ENCODE measurements at regions not wholly inside any gene's neighbourhood (a gene's known extent, or its start where the extent isn't known, plus 50 kb on each side); places are given as distances from the start of the nearest gene placed in this dataset.

GRCh38 chr1:4422504-4423289 lies 231.7 kb upstream of the AJAP1 start:
- DNase-seq (ENCODE audit: low spot score) = no peak

GRCh38 chr1:4424254-4424653 lies 230.2 kb upstream of the AJAP1 start:
- no peak for DNase-seq (ENCODE audit: low spot score)

GRCh38 chr1:4424766-4425165 lies 229.6 kb upstream of the AJAP1 start:
- DNase-seq (ENCODE audit: low spot score) = no peak

GRCh38 chr1:4425892-4426291 lies 228.5 kb upstream of the AJAP1 start:
- no peak for DNase-seq (ENCODE audit: low spot score)

GRCh38 chr1:4428711-4429110 lies 225.7 kb upstream of the AJAP1 start:
- no peak for DNase-seq (ENCODE audit: low spot score)

GRCh38 chr1:4430406-4431365 lies 223.7 kb upstream of the AJAP1 start:
- no peak for DNase-seq (ENCODE audit: low spot score)

- DNase-seq (ENCODE audit: low spot score) = no peak
Measured at GRCh38 chr1:4431491-4431890, 222.9 kb upstream of the AJAP1 start.

GRCh38 chr1:4433075-4433474 lies 221.3 kb upstream of the AJAP1 start:
- DNase-seq (ENCODE audit: low spot score) = no peak

- no peak for DNase-seq (ENCODE audit: low spot score)
Measured at GRCh38 chr1:4444086-4444485, 210.3 kb upstream of the AJAP1 start.

- no peak for DNase-seq (ENCODE audit: low spot score)
Measured at GRCh38 chr1:4447778-4448420, 206.5 kb upstream of the AJAP1 start.

GRCh38 chr1:4449972-4450371 lies 204.4 kb upstream of the AJAP1 start:
- DNase-seq (ENCODE audit: low spot score) = no peak

GRCh38 chr1:4452701-4453100 lies 201.7 kb upstream of the AJAP1 start:
- no peak for DNase-seq (ENCODE audit: low spot score)

GRCh38 chr1:4460052-4460451 lies 194.4 kb upstream of the AJAP1 start:
- no peak for DNase-seq (ENCODE audit: low spot score)

- DNase-seq (ENCODE audit: low spot score) = no peak
Measured at GRCh38 chr1:4460651-4461050, 193.8 kb upstream of the AJAP1 start.

- no peak for DNase-seq (ENCODE audit: low spot score)
Measured at GRCh38 chr1:4461726-4462290, 192.6 kb upstream of the AJAP1 start.

- DNase-seq (ENCODE audit: low spot score) = no peak
Measured at GRCh38 chr1:4462831-4463484, 191.5 kb upstream of the AJAP1 start.

GRCh38 chr1:4463631-4464030 lies 190.8 kb upstream of the AJAP1 start:
- no peak for DNase-seq (ENCODE audit: low spot score)

GRCh38 chr1:4464478-4464877 lies 189.9 kb upstream of the AJAP1 start:
- DNase-seq (ENCODE audit: low spot score) = no peak

GRCh38 chr1:4467241-4467640 lies 187.2 kb upstream of the AJAP1 start:
- no peak for DNase-seq (ENCODE audit: low spot score)

GRCh38 chr1:4468386-4468785 lies 186.0 kb upstream of the AJAP1 start:
- no peak for DNase-seq (ENCODE audit: low spot score)

GRCh38 chr1:4468804-4469514 lies 185.4 kb upstream of the AJAP1 start:
- DNase-seq (ENCODE audit: low spot score) = no peak

Measured in mucosa of gallbladder (tissue), 1 donor.